ENCODE measurements at regions not wholly inside any gene's neighbourhood (a gene's known extent, or its start where the extent isn't known, plus 50 kb on each side); places are given as distances from the start of the nearest gene placed in this dataset.

GRCh38 chrX:69067841-69068240 lies 97.4 kb downstream of the PJA1 start:
- TF ChIP-seq CTCF (IDR thresholded peaks at IDR 0.05; ENCODE audit: insufficient read depth, low read length) (no peak), POLR2AphosphoS5 (IDR thresholded peaks at IDR 0.05; ENCODE audit: low read depth) (no peak), SPI1 (IDR thresholded peaks at IDR 0.05; ENCODE audit: borderline replicate concordance, low read depth) (no peak), GABPA (IDR thresholded peaks at IDR 0.05; ENCODE audit: low read depth) (no peak)
- TF ChIP-seq, protein P1, sequence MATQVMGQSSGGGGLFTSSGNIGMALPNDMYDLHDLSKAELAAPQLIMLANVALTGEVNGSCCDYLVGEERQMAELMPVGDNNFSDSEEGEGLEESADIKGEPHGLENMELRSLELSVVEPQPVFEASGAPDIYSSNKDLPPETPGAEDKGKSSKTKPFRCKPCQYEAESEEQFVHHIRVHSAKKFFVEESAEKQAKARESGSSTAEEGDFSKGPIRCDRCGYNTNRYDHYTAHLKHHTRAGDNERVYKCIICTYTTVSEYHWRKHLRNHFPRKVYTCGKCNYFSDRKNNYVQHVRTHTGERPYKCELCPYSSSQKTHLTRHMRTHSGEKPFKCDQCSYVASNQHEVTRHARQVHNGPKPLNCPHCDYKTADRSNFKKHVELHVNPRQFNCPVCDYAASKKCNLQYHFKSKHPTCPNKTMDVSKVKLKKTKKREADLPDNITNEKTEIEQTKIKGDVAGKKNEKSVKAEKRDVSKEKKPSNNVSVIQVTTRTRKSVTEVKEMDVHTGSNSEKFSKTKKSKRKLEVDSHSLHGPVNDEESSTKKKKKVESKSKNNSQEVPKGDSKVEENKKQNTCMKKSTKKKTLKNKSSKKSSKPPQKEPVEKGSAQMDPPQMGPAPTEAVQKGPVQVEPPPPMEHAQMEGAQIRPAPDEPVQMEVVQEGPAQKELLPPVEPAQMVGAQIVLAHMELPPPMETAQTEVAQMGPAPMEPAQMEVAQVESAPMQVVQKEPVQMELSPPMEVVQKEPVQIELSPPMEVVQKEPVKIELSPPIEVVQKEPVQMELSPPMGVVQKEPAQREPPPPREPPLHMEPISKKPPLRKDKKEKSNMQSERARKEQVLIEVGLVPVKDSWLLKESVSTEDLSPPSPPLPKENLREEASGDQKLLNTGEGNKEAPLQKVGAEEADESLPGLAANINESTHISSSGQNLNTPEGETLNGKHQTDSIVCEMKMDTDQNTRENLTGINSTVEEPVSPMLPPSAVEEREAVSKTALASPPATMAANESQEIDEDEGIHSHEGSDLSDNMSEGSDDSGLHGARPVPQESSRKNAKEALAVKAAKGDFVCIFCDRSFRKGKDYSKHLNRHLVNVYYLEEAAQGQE (IDR thresholded peaks at IDR 0.05; ENCODE audit: insufficient replicate concordance, low read depth), result no peak

Measured in HL-60 (cell line).